ENCODE measurements at regions not wholly inside any gene's neighbourhood (a gene's known extent, or its start where the extent isn't known, plus 50 kb on each side); places are given as distances from the start of the nearest gene placed in this dataset.

DNA sequence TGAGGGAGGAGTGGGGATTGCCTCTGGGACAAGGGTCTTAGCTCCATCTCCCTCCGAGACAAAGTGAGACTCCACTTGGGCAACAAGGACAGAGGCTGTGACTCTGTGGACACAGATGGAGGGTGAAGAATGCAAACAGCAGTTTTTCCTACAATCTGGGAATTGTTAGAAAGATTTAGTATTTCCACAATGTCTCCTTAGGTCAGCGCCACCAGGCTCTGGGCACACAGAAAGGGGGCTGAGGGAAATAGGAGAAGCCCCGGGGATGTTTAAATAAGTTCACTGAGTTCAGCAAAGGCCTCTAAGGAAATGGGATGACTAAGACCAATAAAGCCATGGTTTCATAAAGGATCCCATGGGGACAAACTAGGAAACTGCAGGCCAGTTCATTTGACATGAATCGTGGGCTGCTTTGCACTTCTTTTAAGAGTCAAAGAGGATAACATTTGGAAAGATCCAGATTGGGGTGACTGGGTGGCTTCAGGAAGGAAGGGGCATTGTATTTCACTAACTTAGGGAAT is 219.8 kb upstream of the GLI3 start (continued):
- TF ChIP-seq, protein P1, sequence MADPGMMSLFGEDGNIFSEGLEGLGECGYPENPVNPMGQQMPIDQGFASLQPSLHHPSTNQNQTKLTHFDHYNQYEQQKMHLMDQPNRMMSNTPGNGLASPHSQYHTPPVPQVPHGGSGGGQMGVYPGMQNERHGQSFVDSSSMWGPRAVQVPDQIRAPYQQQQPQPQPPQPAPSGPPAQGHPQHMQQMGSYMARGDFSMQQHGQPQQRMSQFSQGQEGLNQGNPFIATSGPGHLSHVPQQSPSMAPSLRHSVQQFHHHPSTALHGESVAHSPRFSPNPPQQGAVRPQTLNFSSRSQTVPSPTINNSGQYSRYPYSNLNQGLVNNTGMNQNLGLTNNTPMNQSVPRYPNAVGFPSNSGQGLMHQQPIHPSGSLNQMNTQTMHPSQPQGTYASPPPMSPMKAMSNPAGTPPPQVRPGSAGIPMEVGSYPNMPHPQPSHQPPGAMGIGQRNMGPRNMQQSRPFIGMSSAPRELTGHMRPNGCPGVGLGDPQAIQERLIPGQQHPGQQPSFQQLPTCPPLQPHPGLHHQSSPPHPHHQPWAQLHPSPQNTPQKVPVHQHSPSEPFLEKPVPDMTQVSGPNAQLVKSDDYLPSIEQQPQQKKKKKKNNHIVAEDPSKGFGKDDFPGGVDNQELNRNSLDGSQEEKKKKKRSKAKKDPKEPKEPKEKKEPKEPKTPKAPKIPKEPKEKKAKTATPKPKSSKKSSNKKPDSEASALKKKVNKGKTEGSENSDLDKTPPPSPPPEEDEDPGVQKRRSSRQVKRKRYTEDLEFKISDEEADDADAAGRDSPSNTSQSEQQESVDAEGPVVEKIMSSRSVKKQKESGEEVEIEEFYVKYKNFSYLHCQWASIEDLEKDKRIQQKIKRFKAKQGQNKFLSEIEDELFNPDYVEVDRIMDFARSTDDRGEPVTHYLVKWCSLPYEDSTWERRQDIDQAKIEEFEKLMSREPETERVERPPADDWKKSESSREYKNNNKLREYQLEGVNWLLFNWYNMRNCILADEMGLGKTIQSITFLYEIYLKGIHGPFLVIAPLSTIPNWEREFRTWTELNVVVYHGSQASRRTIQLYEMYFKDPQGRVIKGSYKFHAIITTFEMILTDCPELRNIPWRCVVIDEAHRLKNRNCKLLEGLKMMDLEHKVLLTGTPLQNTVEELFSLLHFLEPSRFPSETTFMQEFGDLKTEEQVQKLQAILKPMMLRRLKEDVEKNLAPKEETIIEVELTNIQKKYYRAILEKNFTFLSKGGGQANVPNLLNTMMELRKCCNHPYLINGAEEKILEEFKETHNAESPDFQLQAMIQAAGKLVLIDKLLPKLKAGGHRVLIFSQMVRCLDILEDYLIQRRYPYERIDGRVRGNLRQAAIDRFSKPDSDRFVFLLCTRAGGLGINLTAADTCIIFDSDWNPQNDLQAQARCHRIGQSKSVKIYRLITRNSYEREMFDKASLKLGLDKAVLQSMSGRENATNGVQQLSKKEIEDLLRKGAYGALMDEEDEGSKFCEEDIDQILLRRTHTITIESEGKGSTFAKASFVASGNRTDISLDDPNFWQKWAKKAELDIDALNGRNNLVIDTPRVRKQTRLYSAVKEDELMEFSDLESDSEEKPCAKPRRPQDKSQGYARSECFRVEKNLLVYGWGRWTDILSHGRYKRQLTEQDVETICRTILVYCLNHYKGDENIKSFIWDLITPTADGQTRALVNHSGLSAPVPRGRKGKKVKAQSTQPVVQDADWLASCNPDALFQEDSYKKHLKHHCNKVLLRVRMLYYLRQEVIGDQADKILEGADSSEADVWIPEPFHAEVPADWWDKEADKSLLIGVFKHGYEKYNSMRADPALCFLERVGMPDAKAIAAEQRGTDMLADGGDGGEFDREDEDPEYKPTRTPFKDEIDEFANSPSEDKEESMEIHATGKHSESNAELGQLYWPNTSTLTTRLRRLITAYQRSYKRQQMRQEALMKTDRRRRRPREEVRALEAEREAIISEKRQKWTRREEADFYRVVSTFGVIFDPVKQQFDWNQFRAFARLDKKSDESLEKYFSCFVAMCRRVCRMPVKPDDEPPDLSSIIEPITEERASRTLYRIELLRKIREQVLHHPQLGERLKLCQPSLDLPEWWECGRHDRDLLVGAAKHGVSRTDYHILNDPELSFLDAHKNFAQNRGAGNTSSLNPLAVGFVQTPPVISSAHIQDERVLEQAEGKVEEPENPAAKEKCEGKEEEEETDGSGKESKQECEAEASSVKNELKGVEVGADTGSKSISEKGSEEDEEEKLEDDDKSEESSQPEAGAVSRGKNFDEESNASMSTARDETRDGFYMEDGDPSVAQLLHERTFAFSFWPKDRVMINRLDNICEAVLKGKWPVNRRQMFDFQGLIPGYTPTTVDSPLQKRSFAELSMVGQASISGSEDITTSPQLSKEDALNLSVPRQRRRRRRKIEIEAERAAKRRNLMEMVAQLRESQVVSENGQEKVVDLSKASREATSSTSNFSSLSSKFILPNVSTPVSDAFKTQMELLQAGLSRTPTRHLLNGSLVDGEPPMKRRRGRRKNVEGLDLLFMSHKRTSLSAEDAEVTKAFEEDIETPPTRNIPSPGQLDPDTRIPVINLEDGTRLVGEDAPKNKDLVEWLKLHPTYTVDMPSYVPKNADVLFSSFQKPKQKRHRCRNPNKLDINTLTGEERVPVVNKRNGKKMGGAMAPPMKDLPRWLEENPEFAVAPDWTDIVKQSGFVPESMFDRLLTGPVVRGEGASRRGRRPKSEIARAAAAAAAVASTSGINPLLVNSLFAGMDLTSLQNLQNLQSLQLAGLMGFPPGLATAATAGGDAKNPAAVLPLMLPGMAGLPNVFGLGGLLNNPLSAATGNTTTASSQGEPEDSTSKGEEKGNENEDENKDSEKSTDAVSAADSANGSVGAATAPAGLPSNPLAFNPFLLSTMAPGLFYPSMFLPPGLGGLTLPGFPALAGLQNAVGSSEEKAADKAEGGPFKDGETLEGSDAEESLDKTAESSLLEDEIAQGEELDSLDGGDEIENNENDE (IDR thresholded peaks at IDR 0.05; ENCODE audit: insufficient replicate concordance, low read length): no peak
- no peak for TF ChIP-seq FOSL1 (IDR thresholded peaks at IDR 0.05; ENCODE audit: insufficient read depth, low read depth, low read length)
- no peak for TF ChIP-seq KDM1A (IDR thresholded peaks at IDR 0.05; ENCODE audit: borderline replicate concordance, low read length)
- no peak for TF ChIP-seq SP1 (IDR thresholded peaks at IDR 0.05; ENCODE audit: low read depth, low read length)
- no peak for TF ChIP-seq RBBP5 (IDR thresholded peaks at IDR 0.05; ENCODE audit: borderline replicate concordance, low read depth, low read length)
- TF ChIP-seq CBX8 (IDR thresholded peaks at IDR 0.05; ENCODE audit: borderline replicate concordance, low read depth, low read length): no peak
- no peak for TF ChIP-seq TCF12 (IDR thresholded peaks at IDR 0.05; ENCODE audit: low read depth, low read length)
- TF ChIP-seq KDM4A (IDR thresholded peaks at IDR 0.05; ENCODE audit: low read depth, low read length, severe bottlenecking): no peak
- TF ChIP-seq, protein P2, sequence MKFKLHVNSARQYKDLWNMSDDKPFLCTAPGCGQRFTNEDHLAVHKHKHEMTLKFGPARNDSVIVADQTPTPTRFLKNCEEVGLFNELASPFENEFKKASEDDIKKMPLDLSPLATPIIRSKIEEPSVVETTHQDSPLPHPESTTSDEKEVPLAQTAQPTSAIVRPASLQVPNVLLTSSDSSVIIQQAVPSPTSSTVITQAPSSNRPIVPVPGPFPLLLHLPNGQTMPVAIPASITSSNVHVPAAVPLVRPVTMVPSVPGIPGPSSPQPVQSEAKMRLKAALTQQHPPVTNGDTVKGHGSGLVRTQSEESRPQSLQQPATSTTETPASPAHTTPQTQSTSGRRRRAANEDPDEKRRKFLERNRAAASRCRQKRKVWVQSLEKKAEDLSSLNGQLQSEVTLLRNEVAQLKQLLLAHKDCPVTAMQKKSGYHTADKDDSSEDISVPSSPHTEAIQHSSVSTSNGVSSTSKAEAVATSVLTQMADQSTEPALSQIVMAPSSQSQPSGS (IDR thresholded peaks at IDR 0.05; ENCODE audit: low read length): no peak
- TF ChIP-seq POU5F1 (IDR thresholded peaks at IDR 0.05; ENCODE audit: low read depth, low read length): no peak

Data from H1 (cell line).